Occipital lobe (tissue), 1 donor: ENCODE measurements at regions not wholly inside any gene's neighbourhood (a gene's known extent, or its start where the extent isn't known, plus 50 kb on each side); places are given as distances from the start of the nearest gene placed in this dataset.
"Not testable (repeated sequence)": the region's sequence is repeated elsewhere in the genome, so short reads cannot be mapped to it uniquely, and the experiment has no call there.

Source experiments
- DNase-seq: peaks from one replicate; lab custom pipeline; 2025; lab: John Stamatoyannopoulos, UW

DNA sequence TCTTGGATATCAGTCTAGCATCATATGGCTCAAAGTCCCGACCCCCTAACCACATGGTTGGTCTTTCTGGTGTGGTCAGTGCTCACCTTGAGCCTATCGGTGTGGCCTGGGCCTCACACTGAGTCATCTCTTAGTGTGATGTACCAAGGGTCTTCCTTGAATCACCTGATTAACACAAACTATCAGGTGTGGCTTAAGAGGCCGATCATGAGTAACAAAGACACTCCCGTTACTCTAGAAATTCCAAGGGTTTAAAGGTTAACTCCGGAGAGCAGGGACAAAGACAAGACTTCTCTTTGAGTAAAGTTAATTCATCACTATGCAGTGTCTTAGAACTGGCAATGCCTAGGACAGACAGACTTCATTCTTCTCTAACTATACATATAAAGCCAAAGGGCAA, 52.3 kb upstream of the ARMC3 start:
- DNase-seq: no peak

DNA sequence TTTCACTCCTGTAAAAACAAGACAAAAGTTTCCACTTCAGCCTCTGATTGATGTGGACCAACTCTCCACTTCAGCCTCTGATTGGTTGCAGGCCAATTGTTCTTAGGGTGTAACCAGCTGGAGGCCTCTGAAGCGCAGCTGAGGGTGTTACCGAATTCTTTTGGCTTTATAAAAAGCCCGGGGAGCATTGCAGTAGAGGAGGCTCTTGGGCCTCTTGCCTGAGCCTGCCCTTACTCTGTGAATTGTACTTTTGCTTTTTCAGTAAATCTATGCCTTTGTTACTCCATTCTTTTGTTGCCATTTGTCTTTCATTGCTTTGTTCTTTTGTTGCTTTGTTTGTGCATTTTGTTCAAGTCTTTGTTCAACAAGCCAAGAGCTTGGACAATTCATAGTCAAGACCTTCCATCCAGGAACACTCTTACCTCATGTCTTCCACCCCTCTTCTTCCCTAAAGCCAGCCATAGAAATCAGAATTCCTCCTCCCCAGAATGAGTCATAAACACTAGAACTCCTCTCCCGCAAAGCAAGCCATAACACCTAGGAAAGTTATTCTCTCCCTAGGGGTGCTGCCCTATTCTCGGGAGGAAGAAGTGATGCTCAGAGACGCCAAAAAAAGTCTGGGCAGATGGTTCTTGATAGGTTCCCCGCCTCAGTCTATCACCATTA, 53.5 kb upstream of the ARMC3 start:
- peak; percentile 14 for DNase-seq

GRCh38 chr10:22856444-22857074, 71.3 kb upstream of the ARMC3 start:
- DNase-seq: no peak

GRCh38 chr10:22854935-22855421, 72.9 kb upstream of the ARMC3 start:
- no peak for DNase-seq

GRCh38 chr10:22853906-22854447, 73.9 kb upstream of the ARMC3 start:
- no peak for DNase-seq

DNA sequence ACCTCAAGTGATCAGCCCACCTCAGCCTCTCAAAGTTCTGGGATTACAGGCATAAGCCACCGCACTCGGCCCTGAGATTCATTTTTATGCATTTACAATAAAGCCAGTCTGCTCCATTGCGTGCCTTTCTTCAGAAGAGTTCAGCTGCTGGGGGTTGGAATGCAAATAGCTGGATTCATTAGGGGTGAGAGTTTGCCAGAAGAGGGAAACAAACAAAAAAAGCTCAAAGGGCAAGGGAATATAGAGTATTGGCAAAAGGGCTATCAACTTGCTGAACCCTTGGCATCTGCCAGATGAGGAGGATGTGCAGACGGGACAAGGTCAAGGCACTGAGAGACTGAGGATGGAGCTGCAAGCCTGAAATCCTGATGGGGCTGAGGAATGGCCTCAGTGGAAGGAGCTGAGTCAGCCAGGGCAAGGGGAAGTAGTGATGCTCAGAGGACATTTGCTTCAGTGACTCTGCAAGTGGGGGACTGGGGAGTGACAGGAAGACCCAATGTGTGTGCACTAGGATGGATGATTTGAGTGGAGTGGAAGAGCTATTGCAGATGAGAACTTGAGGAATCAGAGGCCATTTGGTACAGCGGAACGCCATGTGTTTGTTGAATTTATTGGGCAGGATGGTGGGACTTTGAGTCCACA, 75.0 kb upstream of the ARMC3 start:
- no peak for DNase-seq

DNA sequence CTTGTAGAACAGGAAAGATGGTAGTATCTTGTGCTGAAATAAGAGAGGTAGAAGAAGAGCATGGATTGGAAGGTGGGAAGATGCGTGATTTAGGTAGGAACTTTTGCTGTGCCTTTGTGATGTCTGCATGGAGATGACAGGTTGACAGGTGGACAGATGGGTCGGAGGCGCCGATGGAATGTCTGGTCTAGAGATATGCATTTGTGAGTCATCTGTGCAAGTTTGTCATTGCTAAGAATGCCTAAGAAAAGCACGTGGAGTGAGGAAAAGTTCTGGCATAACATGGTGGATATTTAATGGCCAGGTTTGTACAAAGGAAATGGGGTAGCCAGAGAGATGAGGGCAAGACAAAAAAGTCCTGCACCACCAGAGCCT, 76.0 kb upstream of the ARMC3 start:
- DNase-seq: no peak

GRCh38 chr10:22850541-22850940, 77.3 kb upstream of the ARMC3 start:
- no peak for DNase-seq

GRCh38 chr10:22849077-22849805, 78.6 kb upstream of the ARMC3 start:
- DNase-seq: peak; percentile 91

DNA sequence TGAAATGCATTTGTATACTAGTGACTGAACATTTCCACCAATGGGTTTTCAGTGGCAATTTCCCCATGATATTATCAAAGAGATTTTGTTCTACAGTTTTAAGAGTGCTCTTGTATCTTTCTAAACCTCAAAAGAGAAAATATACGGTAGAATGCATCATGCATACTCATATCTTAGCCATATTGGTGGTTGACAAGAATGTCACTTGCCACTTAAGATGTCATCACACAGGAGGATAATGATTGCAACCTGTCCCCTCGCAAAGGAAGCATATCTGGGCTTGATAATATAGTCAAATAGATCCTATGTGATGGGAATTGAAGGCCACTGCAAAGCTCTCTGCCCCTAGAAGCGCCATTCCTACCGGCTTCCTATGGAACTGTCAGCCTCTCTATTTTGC, 79.3 kb upstream of the ARMC3 start:
- no peak for DNase-seq

- DNase-seq: no peak
These were observed 81.6 kb upstream of the ARMC3 start for GRCh38 chr10:22846294-22846693.

GRCh38 chr10:22839639-22840038, 88.2 kb upstream of the ARMC3 start:
- no peak for DNase-seq

- no peak for DNase-seq
These were observed 90.1 kb upstream of the ARMC3 start for GRCh38 chr10:22837771-22838170.

DNA sequence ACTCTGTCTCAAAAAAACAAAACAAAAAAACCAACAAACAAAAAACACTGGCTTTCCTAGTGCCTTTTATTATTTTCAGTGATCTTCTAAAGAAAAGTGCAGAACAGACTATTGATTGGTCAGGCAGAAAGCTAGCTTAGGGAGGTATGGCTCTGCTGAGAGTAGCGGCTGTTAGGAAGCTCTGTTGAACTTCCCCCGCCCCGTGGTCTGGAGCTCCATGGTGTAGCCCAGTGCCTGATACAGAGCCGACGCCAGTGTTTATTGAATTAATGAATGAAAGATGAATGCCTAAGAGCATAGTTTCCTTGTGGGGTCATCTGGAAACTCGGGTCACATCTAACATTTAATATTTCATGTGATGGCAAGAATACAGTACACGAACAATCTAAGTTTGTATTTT, 90.5 kb upstream of the ARMC3 start:
- no peak for DNase-seq

GRCh38 chr10:22834471-22834870, 93.4 kb upstream of the ARMC3 start:
- no peak for DNase-seq

- DNase-seq: no peak
These were observed 94.1 kb upstream of the ARMC3 start for GRCh38 chr10:22833781-22834180.

- no peak for DNase-seq
These were observed 94.5 kb upstream of the ARMC3 start for GRCh38 chr10:22833353-22833752.

DNA sequence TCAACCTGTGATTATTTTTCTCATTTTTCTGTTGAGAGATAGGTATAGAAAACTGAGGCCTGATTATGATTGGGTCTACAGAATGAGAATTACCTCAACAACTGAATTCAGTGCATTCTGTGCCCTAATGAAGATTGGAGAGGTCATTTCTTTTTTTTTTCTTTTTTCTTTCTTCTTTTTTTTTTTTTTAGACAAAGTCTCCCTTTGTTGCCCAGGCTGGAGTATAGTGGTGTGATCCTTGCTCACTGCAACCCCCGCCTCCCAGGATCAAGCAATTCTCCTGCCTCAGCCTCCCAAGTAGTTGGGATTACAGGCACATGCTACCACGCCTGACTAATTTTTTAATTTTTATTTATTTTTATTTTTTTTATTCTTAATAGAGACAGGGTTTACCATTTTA, 95.0 kb upstream of the ARMC3 start:
- no peak for DNase-seq

GRCh38 chr10:22832066-22832602, 95.7 kb upstream of the ARMC3 start:
- DNase-seq: no peak

DNA sequence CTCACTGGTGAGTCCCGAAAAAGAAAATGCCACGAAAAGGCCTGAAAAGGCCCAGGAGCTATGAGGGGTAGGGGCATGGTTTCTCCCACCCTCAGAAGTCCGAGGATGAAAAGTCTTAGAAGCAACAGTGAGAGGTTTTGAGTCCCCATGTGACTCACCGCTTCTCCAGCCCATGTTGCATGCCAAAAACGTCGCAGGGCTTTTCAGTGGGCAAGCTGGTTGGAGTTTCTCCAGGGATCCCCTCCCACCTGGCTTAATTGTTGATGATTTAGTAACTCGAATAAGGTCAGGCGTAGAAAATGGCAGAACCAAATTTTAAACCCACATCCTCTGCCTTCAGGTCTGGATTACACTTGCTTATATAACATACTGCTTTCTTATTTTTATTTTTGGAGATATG, 96.3 kb upstream of the ARMC3 start:
- no peak for DNase-seq

- DNase-seq: not testable (repeated sequence)
These were observed 99.1 kb upstream of the ARMC3 start for GRCh38 chr10:22828712-22829111.

DNA sequence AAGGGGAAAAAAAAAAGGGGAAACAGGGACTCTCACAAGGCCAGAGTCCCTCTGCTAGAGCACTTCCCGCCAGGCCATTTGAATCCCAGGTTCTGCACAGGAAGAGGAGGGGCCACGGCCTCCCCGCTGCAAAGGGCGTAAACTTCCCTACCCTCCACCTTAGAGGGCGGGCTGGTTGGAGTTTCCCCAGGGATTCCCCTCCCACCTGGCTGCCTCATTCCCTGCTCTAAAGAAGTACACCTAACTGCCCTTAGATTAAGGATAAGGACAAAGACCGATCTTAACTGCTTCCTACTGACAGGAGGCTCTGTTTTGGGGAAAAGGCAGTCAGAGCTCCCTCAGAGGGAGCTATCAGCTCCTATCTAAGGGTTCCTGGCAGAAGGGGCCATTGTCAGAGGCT, 102.0 kb upstream of the ARMC3 start:
- no peak for DNase-seq
